Heart right ventricle (tissue), 16 donors: ENCODE measurements at regions not wholly inside any gene's neighbourhood (a gene's known extent, or its start where the extent isn't known, plus 50 kb on each side); places are given as distances from the start of the nearest gene placed in this dataset.

Experiments
- ATAC-seq, 8 donors: fragments of 200-7000 bp; cut with Tn5 transposase; one replicate each; pipeline ENCODE4 v1.9.1; 2020; ENCODE audit warnings: mild to moderate bottlenecking in 8 of 8, moderate library complexity in 8 of 8, moderate number of reproducible peaks in 1 of 8
- DNase-seq, 2 donors: peaks; one replicate each; pipeline ENCODE4 v3.0.0-alpha.2; 2020
- H3K27ac ChIP-seq, 10 donors: fragments of 200-600 bp; sonication (generic) in 2 of 10; one replicate each; pipeline versions ENCODE4 v1.5.0 to v1.8.0; 2020 to 2022; ENCODE audit warnings: mild to moderate bottlenecking in 3 of 10
- H3K27me3 ChIP-seq, 7 donors: fragments of 200-600 bp; one replicate each; pipeline ENCODE4 v1.8.0; 2021 to 2022; ENCODE audit warnings: mild to moderate bottlenecking in 2 of 7
- H3K36me3 ChIP-seq, 9 donors: fragments of 200-600 bp; sonication (generic) in 1 of 9; one replicate each; pipeline versions ENCODE4 v1.5.0 to v1.8.0; 2020 to 2022; ENCODE audit warnings: mild to moderate bottlenecking in 2 of 9
- H3K4me1 ChIP-seq, 9 donors: fragments of 200-600 bp; sonication (generic) in 1 of 9; one replicate each; pipeline versions ENCODE4 v1.5.0 to v1.8.0; 2020 to 2022; ENCODE audit warnings: mild to moderate bottlenecking in 4 of 9
- H3K4me3 ChIP-seq, 10 donors: fragments of 200-600 bp; sonication (generic) in 2 of 10; one replicate each; pipeline versions ENCODE4 v1.5.0 to v1.8.0; 2020 to 2022; ENCODE audit warnings: mild to moderate bottlenecking in 7 of 10, moderate library complexity in 2 of 10
- H3K9me3 ChIP-seq, 11 donors: fragments of 200-600 bp in 10 of 11; sonication (generic) in 2 of 11; one replicate each; pipeline versions ENCODE4 v1.5.0 to v1.8.0; 2013 to 2022; ENCODE audit warnings: mild to moderate bottlenecking in 2 of 11, control low read depth in 1 of 11, moderate library complexity in 1 of 11
- WGBS, 2 donors: extraction: QIAGEN DNeasy Blood & Tissue Kit; methylation state at CpG; one replicate each; pipeline ENCODE4 v1.1.7; 2013; ENCODE audit warnings: inconsistent platforms in 1 of 2; 5-methylcytosine and 5-hydroxymethylcytosine counted together
- intact Hi-C, 10 donors: fragments of 100-400 bp; cut with DNase I; formaldehyde crosslinking; loops; one replicate each; pipeline versions ENCODE4 v1.11.1 to v1.14.2; 2022
- TF ChIP-seq, protein P1 (sequence below), 9 donors: fragments of 200-600 bp; sonication (generic) in 2 of 9; IDR thresholded peaks; one replicate each; pipeline versions ENCODE4 v1.5.0 to v1.8.0; 2021 to 2022; ENCODE audit warnings: antibody characterized with exemption in 9 of 9, mild to moderate bottlenecking in 5 of 9, moderate library complexity in 1 of 9
- donor health status: Arrhythmogenic right ventricular cardiomyopathy.
- donor health status: ischemic (EF 13 %, LVEDD 7.1; RV severe dilation, severe dysfunction).
- donor health status: healthy with polysubstance abuse.
- donor health status: DM: no; HTN: yes; CAD: no.
- donor health status: DM: no; HTN: no; CAD: no.
- donor health status: ischemic (EF 25% LVEDD 6.9; RV normal size, moderate dysfunction).
- donor health status: ischemic (EF 25% LVEDD 5.7; RV mildly dilated, moderate dysfunction).
- donor health status: healthy.
- donor health status: DM: yes; HTN: yes; CAD: no.
- donor health status: Ischemic cardiomyopathy.
- donor health status: ischemic (EF 35%, LVEDD 5.7; RV mildly dilated, moderate dysfunction).
- donor health status: nonischemic (EF 11% LVEDD 7.7; RV severe dilation, severe dysfunction).
- donor health status: DM: yes; HTN: yes; CAD: no.
- donor health status: PGD.
- donor health status: ischemic (EF 29% LVEDD 5.4; RV normal size, mild dysfunction).
- donor health status: nonischemic (EF 23%, LVEDD 6.1; RV moderate dilation, normal function).

DNA sequence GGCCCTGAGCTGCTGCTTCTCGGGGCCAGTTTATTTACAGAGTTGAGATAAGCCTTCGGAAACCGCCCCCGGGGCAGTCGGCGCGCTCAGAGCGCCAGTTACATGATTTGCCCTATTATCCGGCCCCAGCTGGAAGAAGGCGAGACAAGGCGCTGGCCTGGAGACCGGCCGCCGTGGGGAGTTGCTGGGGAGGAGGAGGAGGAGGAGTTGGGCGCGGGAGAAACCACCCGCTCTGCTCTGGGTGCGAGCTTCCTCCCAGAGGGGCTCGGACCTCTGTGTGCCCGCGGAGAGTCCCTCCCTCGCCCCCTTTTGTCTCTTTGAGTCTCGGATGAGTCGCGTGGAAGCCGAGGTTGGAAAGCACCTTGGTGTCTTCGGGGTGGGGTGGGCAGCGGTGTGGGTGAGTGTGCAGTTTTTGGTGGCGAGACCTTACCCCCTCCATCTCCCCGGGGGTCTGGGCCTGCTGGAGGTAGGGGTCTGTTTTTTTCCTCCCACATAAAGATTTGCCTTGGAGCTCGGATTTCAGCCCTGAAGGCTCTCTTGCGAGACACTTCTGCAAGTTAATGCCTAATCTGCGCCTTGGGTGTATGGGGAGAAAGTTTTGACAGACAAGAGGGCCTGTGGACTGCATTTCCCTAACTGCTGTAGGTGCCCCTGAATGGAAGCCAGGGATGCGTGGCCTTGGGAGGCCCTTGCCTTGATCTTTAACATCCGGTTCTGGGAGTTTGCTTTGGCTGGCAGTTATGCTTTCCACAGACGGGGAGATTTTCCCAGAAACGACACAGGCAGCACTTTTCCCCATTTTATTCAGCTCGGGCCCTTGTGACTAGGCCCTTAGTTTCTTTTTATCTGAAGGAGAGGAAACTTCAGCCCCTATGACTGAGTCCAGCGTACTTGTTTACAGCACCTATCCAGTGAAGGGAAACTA lies 80.0 kb downstream of the NDUFS5 start:
- DNase-seq (peak; percentile 59), ATAC-seq (peak; percentile 25 to 59 (median 33))
- Histone ChIP-seq H3K27ac (peak overlapping the region; percentile 82 to 98 (median 94)), H3K9me3 (no peaks in the 10 kb centered on the region), H3K27me3 (peaks cover 0 to 4% (median 0%) of the 10 kb centered on the region in 7 donors), H3K36me3 (no peaks in the 10 kb centered on the region), H3K4me1 (peaks cover 7 to 85% (median 71%) of the 10 kb centered on the region in 9 donors), H3K4me3 (peak overlapping the region; percentile 52 to 89 (median 83))
- TF ChIP-seq, protein P1, sequence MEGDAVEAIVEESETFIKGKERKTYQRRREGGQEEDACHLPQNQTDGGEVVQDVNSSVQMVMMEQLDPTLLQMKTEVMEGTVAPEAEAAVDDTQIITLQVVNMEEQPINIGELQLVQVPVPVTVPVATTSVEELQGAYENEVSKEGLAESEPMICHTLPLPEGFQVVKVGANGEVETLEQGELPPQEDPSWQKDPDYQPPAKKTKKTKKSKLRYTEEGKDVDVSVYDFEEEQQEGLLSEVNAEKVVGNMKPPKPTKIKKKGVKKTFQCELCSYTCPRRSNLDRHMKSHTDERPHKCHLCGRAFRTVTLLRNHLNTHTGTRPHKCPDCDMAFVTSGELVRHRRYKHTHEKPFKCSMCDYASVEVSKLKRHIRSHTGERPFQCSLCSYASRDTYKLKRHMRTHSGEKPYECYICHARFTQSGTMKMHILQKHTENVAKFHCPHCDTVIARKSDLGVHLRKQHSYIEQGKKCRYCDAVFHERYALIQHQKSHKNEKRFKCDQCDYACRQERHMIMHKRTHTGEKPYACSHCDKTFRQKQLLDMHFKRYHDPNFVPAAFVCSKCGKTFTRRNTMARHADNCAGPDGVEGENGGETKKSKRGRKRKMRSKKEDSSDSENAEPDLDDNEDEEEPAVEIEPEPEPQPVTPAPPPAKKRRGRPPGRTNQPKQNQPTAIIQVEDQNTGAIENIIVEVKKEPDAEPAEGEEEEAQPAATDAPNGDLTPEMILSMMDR (IDR thresholded peaks at IDR 0.05), result no peak
- intact Hi-C loops, result loop anchor here in 7 of 10 donors (2.0 to 10.0 kb wide), 9 partner anchors 23 to 429 kb away; no protein-coding TSS in a partner anchor
- WGBS, 2 donors, result 2% methylated on average over 39 of the region's 39 CpGs

DNA sequence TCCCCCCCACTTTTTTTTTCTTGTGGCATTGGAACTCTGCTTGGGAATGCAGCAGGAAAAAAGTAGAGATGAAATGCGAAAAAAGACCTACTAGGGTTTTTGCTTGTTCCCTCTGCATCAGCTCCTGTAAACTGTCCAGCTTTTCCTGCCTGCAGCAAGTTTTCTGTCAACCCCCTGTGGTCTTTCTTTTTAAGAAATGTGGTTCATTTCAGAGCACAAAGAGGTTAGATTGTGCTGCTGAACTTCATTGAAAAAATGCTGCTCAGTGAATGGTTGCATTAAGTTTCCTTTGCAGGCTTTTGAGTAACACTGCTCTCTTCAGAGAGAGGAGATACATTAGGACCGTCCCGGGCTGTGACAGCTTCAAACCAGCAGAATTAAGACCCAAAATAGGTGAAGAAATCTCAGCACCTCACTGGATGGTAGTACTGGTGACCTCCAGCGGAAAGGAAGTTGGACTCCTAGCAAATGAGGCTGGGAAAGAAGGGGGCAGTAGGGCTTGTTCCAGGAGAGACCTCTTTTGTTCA lies 80.7 kb downstream of the NDUFS5 start:
- H3K4me1 ChIP-seq, result peaks cover 7 to 86% (median 74%) of the 10 kb centered on the region in 9 donors

DNA sequence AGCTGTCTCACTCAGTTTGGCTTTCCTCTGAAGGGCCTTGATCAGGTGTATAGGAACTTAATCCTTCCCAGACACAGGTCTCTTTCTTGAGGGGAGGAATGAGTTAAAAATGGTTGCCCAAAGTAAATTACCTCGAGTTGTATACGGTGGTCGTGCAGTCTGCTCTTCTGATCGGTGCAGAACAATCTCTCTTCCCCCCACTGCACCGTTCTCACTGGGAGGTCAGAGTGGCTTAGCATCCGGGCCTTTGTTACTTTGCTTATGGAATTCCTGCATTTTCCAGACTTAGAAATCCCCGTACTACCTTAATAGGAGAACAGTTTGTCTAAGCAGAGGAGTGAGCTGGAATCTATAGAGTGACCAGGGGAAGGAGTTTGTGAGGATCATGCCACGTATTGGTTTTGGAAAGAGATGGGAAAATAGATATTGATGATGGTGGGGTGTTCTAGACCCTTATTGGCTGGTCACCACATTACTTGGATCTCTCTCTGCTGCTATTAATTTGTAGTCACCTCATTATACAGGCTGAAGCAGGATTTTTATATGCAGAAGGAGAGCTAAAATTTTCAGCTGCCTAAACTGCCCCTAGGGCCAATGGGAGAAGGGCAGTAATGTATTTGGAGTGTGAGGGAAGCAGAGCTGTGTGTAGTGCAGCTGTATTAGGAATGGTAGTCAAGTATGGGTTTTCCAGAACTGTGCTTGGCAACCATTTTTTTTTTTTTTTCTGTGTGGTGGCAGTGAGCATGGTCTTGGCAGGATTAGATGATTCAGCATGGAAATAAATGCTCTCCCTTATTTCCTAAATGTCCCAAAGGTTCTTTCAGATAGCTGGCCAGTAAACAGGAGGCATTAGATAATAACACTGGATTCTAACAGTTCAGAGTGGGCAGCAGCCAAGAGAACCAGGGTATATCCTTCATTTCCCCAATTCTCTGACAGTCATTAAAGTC lies 81.5 kb downstream of the NDUFS5 start:
- ATAC-seq, result no peak
- WGBS, 2 donors, result 48 to 55% methylated on average over 8 of the region's 8 CpGs
- H3K4me1 ChIP-seq, result peaks cover 7 to 86% (median 69%) of the 10 kb centered on the region in 9 donors

More for the DNA sequence above, 80.7 kb downstream of the NDUFS5 start:
- intact Hi-C loops, result loop anchor here in 6 of 10 donors (2.0 to 10.0 kb wide), 7 partner anchors 22 to 428 kb away; no protein-coding TSS in a partner anchor
- DNase-seq (no peak), ATAC-seq (no peak)
- H3K36me3 ChIP-seq, result no peaks in the 10 kb centered on the region
- H3K27me3 ChIP-seq, result peaks cover 0 to 4% (median 0%) of the 10 kb centered on the region in 7 donors
- H3K27ac ChIP-seq, result peak overlapping the region in 9 of 10 donors; percentile 89 to 98 (median 95)
- H3K9me3 ChIP-seq, result no peaks in the 10 kb centered on the region
- TF ChIP-seq, protein P1 (IDR thresholded peaks at IDR 0.05), result no peak
- peak overlapping the region in 9 of 10 donors; percentile 17 to 89 (median 83) for H3K4me3 ChIP-seq
- 55% methylated on average over 4 of the region's 4 CpGs for WGBS, 2 donors

More for the DNA sequence above, 81.5 kb downstream of the NDUFS5 start:
- Histone ChIP-seq H3K4me3 (peak overlapping the region in 8 of 10 donors; percentile 17 to 89 (median 83)), H3K27me3 (peaks cover 0 to 4% (median 0%) of the 10 kb centered on the region in 7 donors), H3K9me3 (no peaks in the 10 kb centered on the region), H3K36me3 (no peaks in the 10 kb centered on the region), H3K27ac (peak overlapping the region in 9 of 10 donors; percentile 89 to 98 (median 95))
- intact Hi-C loops, result loop anchor here in 6 of 10 donors (2.0 to 10.0 kb wide), 7 partner anchors 21 to 427 kb away; no protein-coding TSS in a partner anchor
- DNase-seq, result no peak
- TF ChIP-seq, protein P1 (IDR thresholded peaks at IDR 0.05), result no peak
